Hepatocyte (in vitro differentiated cells): ENCODE measurements at regions not wholly inside any gene's neighbourhood (a gene's known extent, or its start where the extent isn't known, plus 50 kb on each side); places are given as distances from the start of the nearest gene placed in this dataset.

Experiments used
- CTCF ChIP-seq: fragments of 200-600 bp; sonication (generic); IDR thresholded peaks from 2 replicates; pipeline ENCODE4 v1.5.1; 2016; ENCODE audit warnings: antibody characterized with exemption, mild to moderate bottlenecking; ENCODE audit not compliant: poor library complexity
- EZH2 ChIP-seq: fragments of 200-600 bp; sonication (generic); IDR thresholded peaks from 2 replicates; pipeline ENCODE4 v1.6.1; 2016; ENCODE audit warnings: antibody characterized with exemption, mild to moderate bottlenecking, borderline replicate concordance
- EZH2phosphoT487 ChIP-seq: fragments of 200-600 bp; sonication (generic); IDR thresholded peaks from one replicate; pipeline ENCODE4 v1.6.1; 2018; ENCODE audit warnings: antibody characterized with exemption, mild to moderate bottlenecking, low read depth, moderate library complexity; ENCODE audit not compliant: unreplicated experiment, severe bottlenecking

GRCh38 chr6:156688620-156688971 is 88.6 kb upstream of the ARID1B start:
- no peak for TF ChIP-seq CTCF
- no peak for TF ChIP-seq EZH2
- no peak for TF ChIP-seq EZH2phosphoT487
